Memory B cell (primary cell): ENCODE measurements at regions not wholly inside any gene's neighbourhood (a gene's known extent, or its start where the extent isn't known, plus 50 kb on each side); places are given as distances from the start of the nearest gene placed in this dataset.

Experiments used
- ATAC-seq: fragments of 150-1000 bp; cut with Tn5 transposase; 2 replicates; pipeline ENCODE4 v1.10.0; 2021; ENCODE audit warnings: low read depth, mild to moderate bottlenecking, moderate library complexity
- DNase-seq, 2 donors: peaks; one replicate each; pipeline ENCODE4 v3.0.0; 2022; ENCODE audit warnings: low spot score in 2 of 2
- H3K27ac Mint-ChIP-seq: one replicate; pipeline ENCODE4 v1.8.0; 2022; ENCODE audit warnings: mild to moderate bottlenecking, moderate library complexity, mixed read lengths
- H3K27me3 Mint-ChIP-seq: one replicate; pipeline ENCODE4 v1.8.0; 2022; ENCODE audit warnings: mixed read lengths
- H3K36me3 Mint-ChIP-seq: one replicate; pipeline ENCODE4 v1.8.0; 2022; ENCODE audit warnings: mild to moderate bottlenecking, mixed read lengths
- H3K4me1 Mint-ChIP-seq: one replicate; pipeline ENCODE4 v1.8.0; 2022; ENCODE audit warnings: mixed read lengths
- H3K4me3 Mint-ChIP-seq: one replicate; pipeline ENCODE4 v1.8.0; 2022; ENCODE audit warnings: mild to moderate bottlenecking, moderate library complexity, mixed read lengths
- H3K9me3 Mint-ChIP-seq: one replicate; pipeline ENCODE4 v1.8.0; 2022; ENCODE audit warnings: mixed read lengths

DNA sequence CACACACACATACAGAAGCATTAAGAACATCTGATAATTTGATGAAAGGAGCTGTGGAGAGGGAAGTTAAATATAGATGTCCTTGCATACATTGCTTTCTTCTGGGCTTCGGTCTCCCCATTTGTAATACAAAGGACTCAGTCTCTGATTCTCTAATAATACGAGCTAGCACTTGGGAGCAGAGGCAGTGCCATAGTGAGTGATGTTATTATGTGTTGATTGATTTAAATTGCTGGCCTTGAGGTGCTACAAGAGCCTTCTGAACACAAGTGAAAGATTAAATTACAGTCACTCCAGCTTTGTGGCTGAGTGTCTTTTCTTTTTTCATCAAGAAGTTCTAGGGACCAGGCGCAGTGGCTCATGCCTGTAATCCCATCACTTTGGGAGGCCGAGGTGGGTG lies 61.5 kb upstream of the HMGXB4 start:
- Mint-ChIP-seq H3K27ac (no peak overlapping the region), H3K4me3 (no peak overlapping the region), H3K27me3 (peaks cover 8% of the 10 kb centered on the region), H3K4me1 (no peaks in the 10 kb centered on the region), H3K36me3 (peaks cover 5% of the 10 kb centered on the region), H3K9me3 (peaks cover 8% of the 10 kb centered on the region)
- DNase-seq = no peak
- no peak for ATAC-seq

DNA sequence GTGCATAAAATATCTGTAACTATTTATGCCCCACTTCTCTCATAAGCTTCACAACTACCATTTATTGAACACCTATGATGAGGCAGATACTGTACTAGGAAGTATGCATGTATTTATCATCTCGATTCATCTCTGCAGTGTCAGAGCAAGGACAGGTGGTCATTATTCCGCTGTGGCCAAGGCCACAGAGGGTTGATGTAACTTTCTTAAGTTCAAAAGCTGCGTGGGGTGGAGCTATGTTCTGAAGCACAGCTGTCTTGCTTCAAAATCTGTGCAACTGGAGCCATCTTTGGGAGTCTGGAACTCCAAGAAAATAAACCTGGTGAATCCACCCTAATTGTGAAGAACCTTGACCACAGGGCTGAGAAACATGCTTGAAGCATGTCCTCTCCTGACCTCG lies 60.2 kb upstream of the HMGXB4 start:
- DNase-seq = no peak
- Mint-ChIP-seq H3K27ac (no peak overlapping the region), H3K4me1 (no peaks in the 10 kb centered on the region), H3K27me3 (peaks cover 6% of the 10 kb centered on the region), H3K4me3 (no peak overlapping the region), H3K9me3 (peaks cover 5% of the 10 kb centered on the region), H3K36me3 (peaks cover 2% of the 10 kb centered on the region)
- ATAC-seq = no peak

DNA sequence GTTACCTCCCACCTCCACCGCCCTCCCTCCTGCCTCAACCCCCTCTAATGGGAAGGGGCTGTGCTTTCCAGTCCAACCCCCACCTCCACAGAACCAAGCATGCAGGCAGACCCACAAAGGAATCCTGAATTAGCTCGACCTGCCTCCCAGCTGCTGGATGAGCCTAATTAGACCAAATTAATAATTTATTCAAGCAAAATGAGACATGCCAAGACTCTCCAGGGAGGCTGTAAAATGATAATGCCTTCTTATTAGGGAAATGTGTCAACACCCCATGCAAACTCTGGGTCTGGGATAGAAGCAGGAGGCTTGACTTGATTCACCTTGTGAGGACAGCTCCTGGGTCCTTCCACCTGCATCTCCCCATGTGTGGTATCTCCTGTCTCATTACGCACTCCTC lies 59.4 kb upstream of the HMGXB4 start:
- ATAC-seq (no peak), DNase-seq (no peak)
- H3K27ac Mint-ChIP-seq = no peak overlapping the region
- peaks cover 5% of the 10 kb centered on the region for H3K9me3 Mint-ChIP-seq
- no peak overlapping the region for H3K4me3 Mint-ChIP-seq
- H3K4me1 Mint-ChIP-seq = no peaks in the 10 kb centered on the region
- H3K27me3 Mint-ChIP-seq = peaks cover 6% of the 10 kb centered on the region
- H3K36me3 Mint-ChIP-seq = peaks cover 2% of the 10 kb centered on the region

DNA sequence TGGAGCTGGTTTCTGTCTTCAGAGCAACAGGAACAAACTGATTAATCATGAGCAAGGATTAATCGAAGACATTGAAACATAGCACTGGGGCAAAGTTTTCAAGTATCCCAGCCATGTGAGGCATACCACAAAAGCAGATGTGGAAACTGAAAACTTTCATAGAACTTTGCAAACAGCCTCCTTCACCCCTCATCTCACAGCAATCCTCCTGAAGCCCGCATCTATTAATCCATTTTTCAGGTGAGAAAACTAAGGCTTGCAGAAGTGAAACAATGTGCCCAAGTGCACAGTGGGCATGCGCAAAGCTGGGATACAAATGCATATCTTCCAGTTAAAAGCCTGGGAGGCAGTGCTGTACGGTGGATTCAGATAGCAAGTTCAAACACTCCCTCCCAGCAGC lies 58.6 kb upstream of the HMGXB4 start:
- no peak for DNase-seq
- Mint-ChIP-seq H3K9me3 (peaks cover 1% of the 10 kb centered on the region), H3K36me3 (peaks cover 2% of the 10 kb centered on the region), H3K4me1 (no peaks in the 10 kb centered on the region), H3K27ac (no peak overlapping the region), H3K27me3 (peaks cover 6% of the 10 kb centered on the region), H3K4me3 (no peak overlapping the region)
- no peak for ATAC-seq

DNA sequence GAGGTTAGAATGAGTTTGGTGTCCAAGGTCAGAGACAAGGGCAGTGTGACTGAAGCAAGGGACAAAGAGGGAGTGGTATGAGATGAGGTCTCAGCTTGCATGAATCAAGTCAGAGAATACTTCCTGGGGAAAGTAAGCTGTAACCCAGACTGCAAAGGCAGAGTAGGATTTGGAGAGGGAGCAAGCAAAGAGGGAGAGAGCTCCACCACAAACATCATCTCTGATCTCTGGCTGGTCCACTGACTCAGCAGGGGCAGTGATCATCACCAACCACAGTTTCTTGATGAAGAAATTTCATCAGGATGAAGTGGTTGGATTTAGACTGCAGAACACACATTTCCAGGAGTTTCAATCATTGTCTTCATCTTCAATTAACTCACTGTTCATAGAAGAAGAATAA lies 54.9 kb upstream of the HMGXB4 start:
- Mint-ChIP-seq H3K36me3 (peaks cover 2% of the 10 kb centered on the region), H3K9me3 (peaks cover 1% of the 10 kb centered on the region), H3K4me1 (no peaks in the 10 kb centered on the region), H3K27ac (no peak overlapping the region), H3K27me3 (peaks cover 8% of the 10 kb centered on the region), H3K4me3 (no peak overlapping the region)
- no peak for DNase-seq
- ATAC-seq = no peak

DNA sequence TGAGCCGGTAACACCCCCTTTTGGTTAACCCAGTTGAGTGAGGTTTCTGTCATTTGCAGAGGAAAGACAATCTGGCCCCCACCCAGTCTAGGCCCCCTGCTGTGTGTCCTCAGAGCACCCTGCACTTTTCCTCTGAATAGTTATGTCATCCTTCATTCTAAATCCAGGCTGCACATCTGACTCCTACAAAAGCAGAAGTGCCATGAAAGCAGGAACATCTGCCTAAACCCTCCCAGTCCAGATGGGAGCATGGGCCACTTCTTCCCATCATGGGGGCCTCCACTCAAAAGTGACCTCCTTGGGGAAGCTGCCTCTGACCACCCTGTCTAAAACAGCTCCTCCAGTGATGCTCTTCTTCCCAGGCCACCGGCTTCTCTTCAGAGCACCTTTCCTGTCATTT lies 53.7 kb upstream of the HMGXB4 start:
- no peak for DNase-seq
- no peak for ATAC-seq
- Mint-ChIP-seq H3K27me3 (peaks cover 9% of the 10 kb centered on the region), H3K9me3 (peaks cover 1% of the 10 kb centered on the region), H3K27ac (no peak overlapping the region), H3K4me1 (no peaks in the 10 kb centered on the region), H3K36me3 (peaks cover 2% of the 10 kb centered on the region), H3K4me3 (no peak overlapping the region)

DNA sequence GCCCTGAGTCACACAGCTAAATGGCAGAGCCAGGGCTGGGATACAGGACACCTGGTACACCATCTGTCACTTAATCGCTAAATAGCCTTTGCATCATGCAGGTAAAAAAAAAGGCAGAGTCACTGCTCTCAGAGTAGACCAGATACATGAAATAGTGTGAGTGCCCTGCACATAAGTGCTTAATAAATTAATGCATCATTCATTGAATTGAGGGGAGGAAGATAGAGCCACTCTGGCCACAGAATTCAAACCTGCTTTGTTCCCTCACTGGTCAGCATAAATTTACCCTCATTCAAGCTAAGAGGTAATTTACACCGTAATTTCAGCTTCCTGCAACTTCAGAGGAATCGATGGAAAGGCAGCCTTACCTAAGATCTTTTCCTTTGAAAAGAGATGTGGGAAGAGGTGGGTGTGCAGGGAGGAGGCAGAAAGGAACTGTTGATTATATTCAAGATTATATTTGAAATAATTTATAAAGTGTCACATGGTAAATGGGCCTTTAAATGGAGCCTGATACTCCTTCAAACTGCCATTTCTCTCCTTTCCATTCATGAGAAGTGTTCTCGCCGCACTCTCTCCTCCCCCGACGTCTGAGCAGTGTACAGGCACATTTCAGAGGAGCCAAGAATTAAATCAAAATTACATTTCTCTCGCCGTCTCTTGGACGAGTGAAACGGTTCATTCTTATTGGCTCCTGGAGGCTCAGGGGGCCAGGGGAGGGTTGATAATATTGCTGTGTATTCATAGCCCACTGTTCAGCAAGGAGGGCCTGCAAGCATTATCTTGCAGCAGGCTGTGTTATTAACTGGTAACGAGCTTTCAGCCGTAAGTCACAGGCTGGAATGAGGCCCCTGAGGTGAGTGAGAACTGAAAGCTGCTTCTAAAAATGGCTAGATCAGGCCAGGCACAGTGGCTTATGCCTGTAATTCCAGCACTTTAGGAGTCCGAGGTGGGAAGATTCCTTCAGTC lies 52.2 kb upstream of the HMGXB4 start:
- DNase-seq = no peak
- Mint-ChIP-seq H3K4me1 (no peaks in the 10 kb centered on the region), H3K9me3 (peaks cover 1% of the 10 kb centered on the region), H3K36me3 (peaks cover 2% of the 10 kb centered on the region), H3K27me3 (peaks cover 12% of the 10 kb centered on the region), H3K4me3 (no peak overlapping the region), H3K27ac (no peak overlapping the region)
- no peak for ATAC-seq

DNA sequence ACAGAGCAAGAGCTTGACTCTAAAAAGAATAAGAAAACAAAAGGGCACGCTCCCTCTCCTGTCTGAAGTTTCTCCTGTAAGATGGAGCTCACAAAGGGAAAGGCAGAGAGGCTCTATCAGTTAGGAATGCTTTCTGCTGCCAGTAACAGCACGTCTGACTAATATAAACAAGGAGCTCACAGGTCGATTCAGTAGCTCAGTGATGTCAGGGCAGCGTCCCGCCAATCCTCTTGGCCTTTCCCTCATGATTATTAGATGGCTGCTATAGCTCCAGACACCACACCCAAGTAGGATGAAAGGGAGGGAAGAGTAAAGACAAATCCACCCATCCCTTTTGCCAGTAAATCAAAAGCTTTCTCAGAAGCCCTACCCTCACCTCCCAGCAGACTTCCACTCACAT lies 51.3 kb upstream of the HMGXB4 start:
- no peaks in the 10 kb centered on the region for H3K4me1 Mint-ChIP-seq
- no peaks in the 10 kb centered on the region for H3K9me3 Mint-ChIP-seq
- DNase-seq (no peak), ATAC-seq (no peak)
- no peak overlapping the region for H3K27ac Mint-ChIP-seq
- H3K36me3 Mint-ChIP-seq = no peaks in the 10 kb centered on the region
- H3K4me3 Mint-ChIP-seq = no peak overlapping the region
- peaks cover 11% of the 10 kb centered on the region for H3K27me3 Mint-ChIP-seq

DNA sequence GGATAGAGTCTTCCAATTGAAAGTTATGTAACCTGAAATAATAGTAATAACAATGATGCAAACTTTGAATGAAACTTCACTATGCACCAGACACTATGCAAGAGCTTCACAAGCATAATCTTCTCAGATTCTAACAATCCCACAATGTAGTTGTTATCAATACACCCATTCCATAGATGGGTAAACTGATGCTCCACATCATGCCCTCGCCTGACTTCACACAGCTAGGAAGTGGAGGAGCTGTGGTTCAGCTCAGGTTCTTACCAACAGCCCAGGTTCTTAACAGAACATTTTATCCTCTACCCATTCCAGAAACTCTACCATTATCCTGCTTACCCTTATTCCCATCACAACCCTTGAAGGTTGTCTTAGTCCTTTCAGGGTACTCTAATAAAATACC lies 50.4 kb upstream of the HMGXB4 start:
- Mint-ChIP-seq H3K36me3 (peaks cover 2% of the 10 kb centered on the region), H3K27ac (no peak overlapping the region), H3K4me3 (no peak overlapping the region), H3K9me3 (no peaks in the 10 kb centered on the region), H3K4me1 (no peaks in the 10 kb centered on the region), H3K27me3 (peaks cover 13% of the 10 kb centered on the region)
- no peak for DNase-seq
- no peak for ATAC-seq
